HG03060 (cell line): ENCODE measurements at regions not wholly inside any gene's neighbourhood (a gene's known extent, or its start where the extent isn't known, plus 50 kb on each side); places are given as distances from the start of the nearest gene placed in this dataset.

ENCODE experiments used
- ATAC-seq: cut with Tn5 transposase; IDR thresholded peaks from one replicate; pipeline ENCODE4 v1.9.1; 2021; ENCODE audit warnings: low read depth, moderate number of reproducible peaks; ENCODE audit not compliant: unreplicated experiment

- no peak for ATAC-seq
These were observed 89.2 kb upstream of the MYCN start for GRCh38 chr2:15851076-15851693.

DNA sequence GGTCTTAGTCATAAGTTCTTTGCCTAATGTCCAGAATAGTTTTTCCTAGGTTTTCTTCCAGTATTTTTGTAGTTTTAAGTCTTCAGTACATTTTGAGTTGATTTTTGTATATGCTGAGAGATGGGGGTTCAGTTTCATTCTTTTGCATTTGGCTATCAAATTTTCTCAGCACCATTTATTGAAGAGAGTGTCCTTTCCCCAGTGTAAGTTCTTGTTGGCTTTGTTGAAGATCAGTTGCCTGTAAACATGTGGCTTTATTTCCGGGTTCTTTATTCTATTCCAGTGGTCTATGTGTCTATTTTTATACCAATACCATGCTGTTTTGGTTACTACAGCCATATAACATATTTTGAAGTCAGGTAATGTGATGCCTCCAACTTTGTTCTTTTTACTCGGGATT lies 87.5 kb upstream of the MYCN start:
- ATAC-seq, result no peak

GRCh38 chr2:15853903-15854302 lies 86.4 kb upstream of the MYCN start:
- ATAC-seq, result no peak

GRCh38 chr2:15855766-15856260 lies 84.5 kb upstream of the MYCN start:
- ATAC-seq, result no peak

DNA sequence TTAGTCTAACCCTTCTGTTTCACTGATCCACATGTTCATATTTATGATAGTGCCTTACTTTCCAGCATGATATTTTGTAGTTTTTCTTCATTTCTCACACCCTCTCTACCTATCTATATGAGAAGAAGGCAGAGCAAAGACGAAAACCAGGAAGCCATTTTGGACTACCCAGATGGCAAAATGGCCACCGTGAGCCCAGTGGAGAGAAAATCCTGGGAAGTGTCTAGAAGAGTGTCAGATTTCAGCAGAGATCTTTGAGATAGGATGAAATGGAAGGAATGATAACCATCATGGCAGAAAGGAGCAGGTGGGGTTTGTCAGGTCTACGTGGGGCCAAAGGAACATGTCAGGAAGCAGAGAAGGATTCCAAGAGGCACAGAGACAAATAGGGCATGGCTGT lies 84.0 kb upstream of the MYCN start:
- ATAC-seq, result no peak

GRCh38 chr2:15858466-15858865 lies 81.9 kb upstream of the MYCN start:
- no peak for ATAC-seq

DNA sequence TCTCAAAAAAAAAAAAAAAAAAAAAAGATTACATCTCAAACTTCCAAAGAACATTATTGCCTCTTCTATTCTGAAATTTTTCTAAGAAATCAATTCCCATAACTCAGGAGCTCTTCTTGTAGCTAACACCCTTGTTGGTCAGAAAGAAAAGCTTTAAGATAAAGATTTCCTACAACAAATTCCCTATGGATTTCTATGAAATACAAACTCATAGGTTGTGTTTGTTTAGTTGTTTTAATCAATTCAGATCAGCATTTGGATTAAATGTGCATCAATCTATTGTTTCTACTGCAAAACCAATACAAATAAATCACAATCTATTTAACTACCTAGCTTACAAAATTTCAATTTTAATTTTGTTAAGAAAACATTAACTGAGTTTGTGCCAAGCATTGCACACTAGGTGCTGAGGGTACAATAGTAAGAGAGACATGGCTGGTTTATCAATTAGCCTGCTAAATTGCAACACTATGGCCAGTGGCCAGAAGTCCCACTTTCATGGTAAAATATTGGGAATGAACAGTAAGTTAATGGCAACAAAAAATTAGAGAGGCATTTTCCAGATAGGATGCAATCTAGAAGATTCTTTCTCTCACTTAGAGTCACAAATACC lies 80.2 kb upstream of the MYCN start:
- ATAC-seq, result no peak

DNA sequence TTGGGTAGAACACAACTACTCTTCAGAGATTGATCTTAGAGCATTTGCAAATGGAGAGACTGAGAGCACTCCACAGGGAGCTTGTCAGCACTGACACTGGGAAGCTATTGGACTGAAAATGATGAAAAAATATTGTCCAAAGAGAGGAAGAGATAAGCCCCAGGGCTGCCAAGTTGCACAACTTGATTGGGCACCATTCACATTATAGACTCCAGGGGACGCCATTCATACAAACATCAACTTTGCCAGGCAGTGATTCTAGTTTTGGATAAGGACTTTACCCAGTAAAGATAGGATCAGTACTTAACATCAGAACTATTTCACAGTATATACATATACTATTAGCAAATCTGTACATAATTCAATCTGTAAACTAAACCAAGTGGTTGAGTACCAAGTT lies 79.6 kb upstream of the MYCN start:
- no peak for ATAC-seq

DNA sequence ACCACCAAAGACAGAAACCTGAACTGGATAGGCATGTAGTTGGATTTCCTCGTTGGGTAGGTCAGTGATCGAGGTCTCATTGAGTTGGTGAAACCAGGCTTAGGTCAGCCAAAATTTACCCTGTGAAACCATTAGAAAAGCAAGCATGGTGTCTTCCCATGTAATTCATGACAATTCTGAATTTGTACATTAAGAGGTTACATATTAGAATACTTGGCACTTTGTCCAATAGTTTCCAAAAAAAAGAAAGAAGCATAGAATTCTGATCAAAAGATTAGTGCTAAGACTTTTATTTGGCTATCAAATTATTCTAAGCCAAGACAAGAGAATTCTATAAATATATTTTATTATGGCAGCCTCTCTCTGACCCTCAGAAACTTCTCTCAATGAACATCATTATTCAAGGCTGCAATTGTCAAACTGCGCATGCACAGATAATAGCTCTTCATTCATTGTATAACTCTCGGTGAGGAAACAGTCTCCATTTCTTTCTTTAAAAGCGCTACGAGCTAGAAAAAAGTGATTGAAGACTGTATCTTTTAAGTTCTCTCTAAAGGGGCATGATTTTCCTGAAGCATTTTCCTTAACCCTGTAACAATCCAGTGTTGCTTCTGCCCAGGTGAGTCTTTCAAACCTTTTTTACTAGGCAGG lies 79.1 kb upstream of the MYCN start:
- ATAC-seq, result no peak

- ATAC-seq, result no peak
These were observed 78.5 kb upstream of the MYCN start for GRCh38 chr2:15861898-15862297.

GRCh38 chr2:15863089-15863488 lies 77.3 kb upstream of the MYCN start:
- no peak for ATAC-seq

- no peak for ATAC-seq
These were observed 76.7 kb upstream of the MYCN start for GRCh38 chr2:15863494-15864175.

DNA sequence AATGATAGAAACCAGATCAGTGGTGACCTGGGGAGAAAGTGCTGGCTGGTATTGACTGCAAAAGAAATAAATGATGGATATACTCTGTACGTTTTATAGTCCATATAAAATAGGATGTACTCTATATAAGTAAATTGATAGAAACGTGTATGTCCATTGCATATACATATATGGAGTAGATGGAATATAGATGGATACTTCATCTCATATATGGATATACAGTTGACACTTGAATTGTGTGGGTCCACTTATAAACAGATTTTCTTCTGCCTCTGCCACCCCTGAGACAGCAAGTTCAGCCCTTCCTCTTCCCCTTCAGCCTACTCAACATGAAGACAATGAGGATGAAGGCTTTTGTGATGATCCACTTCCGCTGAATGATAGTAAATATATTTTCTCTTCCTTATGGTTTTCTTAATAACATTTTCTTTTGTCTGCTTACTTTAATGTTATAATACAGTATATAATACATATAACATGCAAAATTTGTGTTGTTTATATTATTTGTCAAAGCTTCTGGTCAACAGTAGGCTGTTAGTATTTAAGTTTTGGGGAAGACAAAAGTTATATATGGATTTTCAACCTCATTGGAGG lies 76.1 kb upstream of the MYCN start:
- ATAC-seq, result no peak

DNA sequence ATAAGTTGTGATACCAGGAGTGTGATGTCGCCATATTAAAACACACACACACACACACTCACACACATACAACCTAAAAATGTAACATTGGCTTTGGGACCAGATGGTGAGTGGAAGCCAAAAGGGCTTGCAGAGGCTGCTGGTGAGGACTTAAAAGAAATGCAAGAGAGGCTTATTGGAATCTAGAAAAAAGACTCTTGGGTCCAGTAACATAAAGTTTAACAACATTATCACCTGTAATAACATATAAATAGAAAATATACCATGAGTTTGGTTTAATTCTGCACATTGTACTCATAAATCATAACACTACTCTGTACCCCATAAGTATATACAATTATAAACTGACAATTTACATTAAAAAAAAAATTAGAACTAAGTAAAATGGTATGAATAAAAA lies 74.4 kb upstream of the MYCN start:
- no peak for ATAC-seq

GRCh38 chr2:15866563-15867193 lies 73.7 kb upstream of the MYCN start:
- ATAC-seq, result no peak

DNA sequence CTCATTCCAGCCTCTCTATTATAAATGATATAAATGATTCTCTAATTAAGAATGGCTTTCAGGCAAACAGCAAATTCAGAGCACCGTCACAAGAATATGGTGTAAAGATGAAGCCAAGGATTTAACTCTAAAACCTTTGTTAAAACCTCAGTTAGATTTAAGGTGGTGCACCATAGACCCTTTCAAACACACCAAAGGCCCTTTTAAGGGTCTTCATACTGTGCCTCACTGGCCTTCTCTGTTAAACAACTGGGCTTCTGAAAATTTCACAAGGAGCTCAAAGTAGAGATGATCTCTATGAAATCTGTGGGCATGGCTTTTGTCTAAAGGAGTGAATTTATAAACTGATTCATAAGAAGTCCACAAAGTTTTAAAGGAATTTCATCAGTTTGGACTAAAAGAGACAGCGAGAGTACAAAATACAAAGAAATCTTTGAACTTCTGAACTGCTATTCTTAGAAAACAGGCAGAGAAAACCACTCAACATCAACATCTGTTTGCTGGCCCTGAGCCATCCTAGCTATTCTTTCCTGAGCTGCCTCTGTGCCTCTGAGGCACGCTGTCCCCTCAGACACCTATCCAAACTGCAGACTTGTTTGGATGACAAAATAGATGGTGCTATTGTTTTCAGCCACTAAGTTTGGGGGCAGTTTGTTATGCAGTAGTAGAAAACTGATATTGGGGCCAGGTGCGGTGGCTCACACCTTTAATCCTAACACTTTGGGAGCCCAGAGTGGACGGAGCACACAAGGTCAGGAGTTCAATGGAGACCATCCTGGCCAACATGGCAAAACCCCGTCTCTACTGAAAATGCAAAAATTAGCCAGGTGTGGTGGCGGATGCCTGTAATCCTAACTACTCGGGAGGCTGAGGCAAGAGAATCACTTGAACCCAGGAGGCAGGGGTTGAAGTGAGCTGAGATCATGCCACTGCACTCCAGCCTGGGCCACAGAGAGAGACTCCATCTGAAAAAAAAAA lies 72.9 kb upstream of the MYCN start:
- no peak for ATAC-seq

GRCh38 chr2:15868186-15868585 lies 72.2 kb upstream of the MYCN start:
- no peak for ATAC-seq

DNA sequence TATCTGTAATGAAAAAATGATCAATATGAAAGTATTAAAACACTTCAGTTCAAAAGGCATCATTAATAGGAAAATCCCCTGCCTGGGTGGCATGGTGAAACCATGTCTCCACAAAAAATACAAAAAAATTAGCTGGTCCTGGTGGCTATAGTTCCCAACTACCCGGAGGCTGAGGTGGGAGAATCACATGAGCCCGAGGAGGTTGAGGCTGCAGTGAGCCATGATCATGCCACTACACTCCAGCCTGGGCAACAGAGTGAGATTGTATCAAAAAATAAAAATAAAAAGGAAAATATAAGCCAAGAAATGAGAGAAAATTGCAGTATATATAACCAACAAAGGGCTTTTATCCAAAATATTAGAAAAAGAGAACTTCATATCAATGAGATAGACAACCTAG lies 71.6 kb upstream of the MYCN start:
- no peak for ATAC-seq

GRCh38 chr2:15869396-15869795 lies 71.0 kb upstream of the MYCN start:
- no peak for ATAC-seq
